ENCODE measurements at regions not wholly inside any gene's neighbourhood (a gene's known extent, or its start where the extent isn't known, plus 50 kb on each side); places are given as distances from the start of the nearest gene placed in this dataset.

GRCh38 chr2:171217330-171217729 is 56.6 kb upstream of the TLK1 start:
- DNase-seq: no peak

DNA sequence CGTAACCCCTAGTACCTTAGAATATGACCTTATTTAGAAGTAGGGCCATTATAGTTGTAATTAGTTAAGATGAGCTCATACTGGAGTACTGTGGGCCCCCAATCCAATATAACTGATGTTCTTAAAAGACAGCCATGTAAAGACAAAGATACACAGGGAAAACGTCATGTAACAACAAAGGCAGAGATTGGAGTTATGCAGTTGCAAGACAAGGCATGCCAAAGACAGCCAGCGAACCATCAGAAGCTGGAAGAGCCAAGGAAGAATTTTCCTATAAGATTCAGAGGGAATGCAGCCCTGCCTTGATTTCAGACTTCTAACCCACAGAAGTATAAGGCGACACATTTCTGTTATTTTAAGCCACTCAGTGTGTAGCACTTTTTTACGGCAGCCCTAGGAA is 55.9 kb upstream of the TLK1 start:
- no peak for DNase-seq

DNA sequence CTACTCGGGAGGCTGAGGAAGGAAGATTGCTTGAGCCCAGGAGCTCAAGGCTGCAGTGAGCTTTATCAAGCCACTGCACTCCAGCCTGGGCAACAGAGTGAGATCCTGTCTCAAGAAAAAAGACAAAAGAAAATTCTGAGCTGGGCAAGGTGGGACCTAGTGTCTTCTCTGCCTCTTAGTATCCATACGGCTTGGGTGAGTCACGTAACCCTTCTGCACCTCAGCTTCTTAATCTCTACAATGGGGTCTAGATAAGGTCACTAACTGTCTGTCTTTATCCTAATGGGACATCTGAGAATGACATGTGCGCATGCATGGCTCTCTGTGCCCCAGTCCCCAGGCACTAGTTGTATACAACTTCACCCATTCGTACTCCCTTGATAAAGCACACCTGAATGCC is 53.4 kb upstream of the TLK1 start:
- no peak for DNase-seq

- DNase-seq: peak; percentile 34
Measured at GRCh38 chr2:171210864-171211431, 50.3 kb upstream of the TLK1 start.
